RWPE2 (cell line): ENCODE measurements at regions not wholly inside any gene's neighbourhood (a gene's known extent, or its start where the extent isn't known, plus 50 kb on each side); places are given as distances from the start of the nearest gene placed in this dataset.

Source experiments
- ATAC-seq: fragments of 200-7000 bp; cut with Tn5 transposase; 3 replicates; pipeline ENCODE4 v1.9.1; 2021; ENCODE audit warnings: low read depth
- DNase-seq: peaks from one replicate; pipeline ENCODE4 v3.0.0-alpha.2; 2020; ENCODE audit warnings: low spot score
- H3K27ac ChIP-seq: fragments of 450-650 bp; 2 replicates; pipeline ENCODE4 v1.5.1; 2017; ENCODE audit warnings: mild to moderate bottlenecking; ENCODE audit not compliant: poor library complexity, severe bottlenecking
- H3K27me3 ChIP-seq: fragments of 250-450 bp; sonication (Bioruptor Pico); 2 replicates; pipeline ENCODE4 v1.5.1; 2021; ENCODE audit warnings: mild to moderate bottlenecking, moderate library complexity; ENCODE audit not compliant: insufficient read depth, poor library complexity, severe bottlenecking
- H3K36me3 ChIP-seq: fragments of 250-450 bp; sonication (Bioruptor Pico); 2 replicates; pipeline ENCODE4 v1.5.1; 2020; ENCODE audit warnings: low read depth, mild to moderate bottlenecking, moderate library complexity
- H3K4me1 ChIP-seq: fragments of 250-450 bp; sonication (Bioruptor Pico); 2 replicates; pipeline ENCODE4 v1.5.1; 2021; ENCODE audit warnings: mild to moderate bottlenecking, moderate library complexity; ENCODE audit not compliant: insufficient read depth, poor library complexity, severe bottlenecking
- H3K4me3 ChIP-seq: fragments of 250-450 bp; sonication (Bioruptor Pico); 2 replicates; pipeline ENCODE4 v1.5.1; 2021; ENCODE audit warnings: mild to moderate bottlenecking, moderate library complexity; ENCODE audit not compliant: severe bottlenecking
- H3K9me3 ChIP-seq: fragments of 250-450 bp; sonication (Bioruptor Pico); 2 replicates; pipeline ENCODE4 v1.5.1; 2021; ENCODE audit warnings: mild to moderate bottlenecking, moderate library complexity; ENCODE audit not compliant: severe bottlenecking
- TF ChIP-seq, protein P1 (sequence below): fragments of 450-650 bp; IDR thresholded peaks from one replicate; pipeline ENCODE4 v1.5.1; 2017; ENCODE audit warnings: mild to moderate bottlenecking, moderate library complexity; ENCODE audit not compliant: poor library complexity, severe bottlenecking

DNA sequence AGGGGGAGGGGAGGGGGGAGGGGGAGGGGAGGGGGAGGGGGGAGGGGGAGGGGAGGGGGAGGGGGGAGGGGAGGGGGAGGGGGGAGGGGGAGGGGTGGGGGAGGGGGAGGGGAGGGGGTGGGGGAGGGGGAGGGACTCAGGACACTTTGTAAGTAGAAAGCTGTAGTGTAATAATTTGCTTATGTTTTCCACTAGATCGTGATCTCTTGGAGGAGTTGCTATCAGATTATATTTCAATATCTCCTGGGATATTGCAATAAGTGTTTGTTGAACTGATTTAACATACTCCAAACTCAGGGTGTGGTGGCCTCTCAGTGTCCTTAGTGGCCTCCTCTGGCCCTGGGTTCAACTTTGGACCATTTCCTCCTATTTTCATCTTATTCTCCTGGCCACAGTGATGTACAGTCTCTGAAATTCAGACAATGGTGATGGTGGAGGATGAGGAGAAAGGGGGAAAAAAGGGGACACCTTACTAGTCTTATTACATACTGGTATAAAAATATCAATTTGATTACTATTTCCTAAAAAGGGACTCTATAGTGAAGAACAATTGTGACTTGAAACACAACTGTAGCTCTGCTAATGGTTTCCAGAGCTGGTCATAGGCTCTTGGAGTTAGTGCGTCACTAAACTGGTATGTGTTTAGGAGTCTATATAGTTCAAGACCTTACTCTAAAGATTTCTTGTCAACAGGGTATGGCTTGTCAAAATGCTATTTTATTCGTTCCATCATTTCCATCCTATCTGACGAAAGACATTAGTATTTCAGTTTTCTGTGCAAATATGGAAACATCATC is 89.6 kb downstream of the DDX1 start:
- no peaks in the 10 kb centered on the region for H3K27me3 ChIP-seq
- H3K4me1 ChIP-seq = no peaks in the 10 kb centered on the region
- no peak overlapping the region for H3K27ac ChIP-seq
- DNase-seq (no peak), ATAC-seq (no peak)
- H3K9me3 ChIP-seq = no peaks in the 10 kb centered on the region
- no peak overlapping the region for H3K4me3 ChIP-seq
- no peaks in the 10 kb centered on the region for H3K36me3 ChIP-seq
- TF ChIP-seq, protein P1, sequence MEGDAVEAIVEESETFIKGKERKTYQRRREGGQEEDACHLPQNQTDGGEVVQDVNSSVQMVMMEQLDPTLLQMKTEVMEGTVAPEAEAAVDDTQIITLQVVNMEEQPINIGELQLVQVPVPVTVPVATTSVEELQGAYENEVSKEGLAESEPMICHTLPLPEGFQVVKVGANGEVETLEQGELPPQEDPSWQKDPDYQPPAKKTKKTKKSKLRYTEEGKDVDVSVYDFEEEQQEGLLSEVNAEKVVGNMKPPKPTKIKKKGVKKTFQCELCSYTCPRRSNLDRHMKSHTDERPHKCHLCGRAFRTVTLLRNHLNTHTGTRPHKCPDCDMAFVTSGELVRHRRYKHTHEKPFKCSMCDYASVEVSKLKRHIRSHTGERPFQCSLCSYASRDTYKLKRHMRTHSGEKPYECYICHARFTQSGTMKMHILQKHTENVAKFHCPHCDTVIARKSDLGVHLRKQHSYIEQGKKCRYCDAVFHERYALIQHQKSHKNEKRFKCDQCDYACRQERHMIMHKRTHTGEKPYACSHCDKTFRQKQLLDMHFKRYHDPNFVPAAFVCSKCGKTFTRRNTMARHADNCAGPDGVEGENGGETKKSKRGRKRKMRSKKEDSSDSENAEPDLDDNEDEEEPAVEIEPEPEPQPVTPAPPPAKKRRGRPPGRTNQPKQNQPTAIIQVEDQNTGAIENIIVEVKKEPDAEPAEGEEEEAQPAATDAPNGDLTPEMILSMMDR = no peak

DNA sequence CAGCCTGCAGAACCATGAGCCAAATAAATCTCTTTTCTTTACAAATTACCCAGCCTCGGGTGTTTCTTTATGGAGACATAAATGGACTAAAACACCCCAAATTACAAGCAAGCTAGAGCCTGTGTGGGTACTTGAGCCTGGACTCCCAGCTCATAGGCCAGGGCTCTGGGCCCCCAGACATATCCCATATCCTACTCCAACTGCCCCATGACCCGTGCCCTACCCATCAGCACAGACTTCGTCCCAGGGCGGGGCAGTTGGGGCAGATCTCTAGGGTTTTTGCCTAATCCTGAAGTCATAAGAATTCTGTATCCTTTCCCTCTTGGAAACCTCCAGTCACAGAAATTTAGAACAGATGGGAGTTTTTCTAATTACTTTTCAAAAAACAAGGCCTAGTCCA is 90.7 kb downstream of the DDX1 start:
- Histone ChIP-seq H3K9me3 (no peaks in the 10 kb centered on the region), H3K36me3 (no peaks in the 10 kb centered on the region), H3K27me3 (no peaks in the 10 kb centered on the region), H3K27ac (no peak overlapping the region), H3K4me3 (no peak overlapping the region), H3K4me1 (no peaks in the 10 kb centered on the region)
- ATAC-seq (no peak), DNase-seq (no peak)
- TF ChIP-seq, protein P1 = no peak

DNA sequence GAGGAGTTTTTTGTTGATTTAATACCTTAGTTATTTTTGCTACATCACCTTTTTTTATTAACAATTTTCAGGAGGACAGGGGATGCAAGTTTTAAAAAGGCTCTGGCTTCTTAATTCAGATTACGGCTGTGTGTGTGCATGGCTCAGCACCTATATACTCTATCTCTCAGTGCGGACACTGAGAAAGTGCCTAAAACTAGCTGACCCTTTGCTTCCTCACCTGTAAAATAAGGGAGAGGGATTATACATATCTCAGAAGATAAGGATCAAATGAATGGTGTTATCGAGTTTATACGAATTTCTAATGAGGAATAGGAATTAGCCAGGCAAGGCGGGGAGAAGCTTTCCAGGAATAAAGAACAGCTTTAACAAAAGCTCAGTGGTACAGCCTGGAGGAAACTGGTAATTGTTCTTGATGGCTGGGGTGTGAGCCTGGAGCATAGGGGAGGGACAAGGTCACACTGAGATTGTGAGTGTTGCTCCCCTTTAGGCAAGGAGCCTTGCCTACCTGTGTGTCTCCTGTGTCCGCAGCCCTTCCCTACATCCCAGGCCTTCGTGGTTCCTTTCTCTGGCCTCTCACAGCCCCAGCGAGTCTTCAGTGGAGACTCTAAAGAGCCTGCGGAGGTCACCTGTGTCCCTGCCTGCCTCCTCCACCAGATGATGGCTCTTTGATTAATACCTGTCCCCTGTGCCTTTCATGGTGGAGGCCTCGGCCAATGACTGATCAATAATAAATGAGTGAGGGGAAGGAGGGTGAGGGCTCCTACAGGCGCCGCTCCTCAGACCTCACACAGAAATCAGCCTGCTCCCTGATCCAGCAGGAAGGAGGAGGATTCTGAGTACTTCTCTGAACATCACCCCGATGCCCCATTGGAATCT is 92.7 kb downstream of the DDX1 start:
- Histone ChIP-seq H3K27ac (no peak overlapping the region), H3K4me3 (no peak overlapping the region), H3K9me3 (no peaks in the 10 kb centered on the region), H3K27me3 (no peaks in the 10 kb centered on the region), H3K36me3 (no peaks in the 10 kb centered on the region), H3K4me1 (no peaks in the 10 kb centered on the region)
- TF ChIP-seq, protein P1 = no peak
- no peak for ATAC-seq
- no peak for DNase-seq

DNA sequence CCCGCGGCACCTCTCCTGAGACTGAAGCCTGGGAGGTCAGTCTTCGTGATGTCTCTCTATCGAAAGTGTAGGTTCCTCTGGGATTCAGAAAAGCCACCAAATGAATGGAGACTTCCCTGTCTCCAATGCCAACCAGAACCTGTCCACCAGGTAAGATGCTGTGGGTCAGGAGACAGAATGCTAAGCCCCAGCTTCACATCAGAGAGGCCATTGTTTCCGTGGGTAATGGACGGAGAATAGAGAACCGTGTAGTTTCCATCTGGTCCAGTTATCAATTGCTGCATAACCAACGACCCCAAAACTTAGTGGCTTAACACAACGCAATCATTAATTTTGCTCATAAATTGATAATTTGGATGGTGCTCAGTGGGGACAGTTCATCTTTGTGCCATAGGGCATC is 93.5 kb downstream of the DDX1 start:
- H3K27ac ChIP-seq = no peak overlapping the region
- no peak for ATAC-seq
- no peaks in the 10 kb centered on the region for H3K36me3 ChIP-seq
- no peaks in the 10 kb centered on the region for H3K9me3 ChIP-seq
- H3K4me3 ChIP-seq = no peak overlapping the region
- H3K4me1 ChIP-seq = no peaks in the 10 kb centered on the region
- DNase-seq = no peak
- H3K27me3 ChIP-seq = no peaks in the 10 kb centered on the region
- TF ChIP-seq, protein P1 = no peak
